B cell (primary cell): ENCODE measurements at regions not wholly inside any gene's neighbourhood (a gene's known extent, or its start where the extent isn't known, plus 50 kb on each side); places are given as distances from the start of the nearest gene placed in this dataset.

Experiments
- ATAC-seq: fragments of 200-7000 bp; cut with Tn5 transposase; one replicate; pipeline ENCODE4 v1.10.0; 2021; ENCODE audit warnings: low read depth, mild to moderate bottlenecking, moderate number of reproducible peaks, moderate library complexity
- CTCF ChIA-PET: fragments of 350-600 bp; sonication (Branson Sonifier 250); formaldehyde crosslinking; loops from one replicate; lab custom pipeline; 2021; ENCODE audit warnings: antibody characterized with exemption, inconsistent platforms; lab: Charles Lee
- POLR2A ChIA-PET: fragments of 350-600 bp; sonication (Branson Sonifier 250); formaldehyde crosslinking; loops from one replicate; lab custom pipeline; 2021; ENCODE audit warnings: antibody characterized with exemption; lab: Charles Lee
- DNase-seq: peaks from one replicate; pipeline ENCODE4 v3.0.0; 2013
- H2AFZ ChIP-seq: 2 replicates; pipeline ENCODE4 v1.6.1; 2012; ENCODE audit warnings: mild to moderate bottlenecking, low read depth, low read length; ENCODE audit not compliant: insufficient read depth, poor library complexity, severe bottlenecking
- H3K27ac ChIP-seq, 2 donors: 1 replicate in 1 of 2; 2 replicates in 1 of 2; pipeline ENCODE4 v1.5.1; 2012 to 2013; ENCODE audit warnings: low read length in 2 of 2, mild to moderate bottlenecking in 2 of 2, moderate library complexity in 1 of 2
- H3K27me3 ChIP-seq, 4 experiments: fragments of 200-600 bp in 1 of 4; sonication (generic) in 1 of 4; replicated peaks in 1 of 4; 1 replicate in 2 of 4; 2 replicates in 2 of 4; pipeline versions ENCODE4 v1.6.1 to v1.7.0; 2013 to 2016; ENCODE audit warnings: low read length in 3 of 4, mild to moderate bottlenecking in 2 of 4, mixed read lengths in 1 of 4, moderate library complexity in 1 of 4; ENCODE audit not compliant: insufficient read depth in 4 of 4, control insufficient read depth in 3 of 4; ENCODE audit errors: control extremely low read depth in 1 of 4
- H3K36me3 ChIP-seq, 2 experiments: replicated peaks in 1 of 2; 1 replicate in 1 of 2; 2 replicates in 1 of 2; pipeline versions ENCODE4 v1.6.1 to v1.7.1; 2013; ENCODE audit warnings: low read length in 1 of 2; ENCODE audit not compliant: insufficient read depth in 2 of 2, control insufficient read depth in 1 of 2; ENCODE audit errors: control extremely low read depth in 1 of 2, extremely low read depth in 1 of 2
- H3K4me1 ChIP-seq, 2 donors: fragments of 200-600 bp in 1 of 2; sonication (generic) in 1 of 2; 1 replicate in 1 of 2; 2 replicates in 1 of 2; pipeline versions ENCODE4 v1.5.1 to v1.6.1; 2013 to 2017; ENCODE audit warnings: low read length in 2 of 2; ENCODE audit not compliant: control insufficient read depth in 2 of 2, insufficient read depth in 2 of 2
- H3K4me2 ChIP-seq: replicated peaks from 2 replicates; pipeline ENCODE3; 2012; ENCODE audit warnings: mild to moderate bottlenecking, low read depth, low read length; ENCODE audit not compliant: poor library complexity, severe bottlenecking
- H3K4me3 ChIP-seq, 5 experiments: fragments of 200-600 bp in 1 of 5; sonication (generic) in 1 of 5; 1 replicate in 3 of 5; 2 replicates in 2 of 5; pipeline versions ENCODE4 v1.5.1 to v1.7.0; 2011 to 2016; ENCODE audit warnings: low read length in 4 of 5, mild to moderate bottlenecking in 4 of 5, low read depth in 2 of 5, control low read depth in 1 of 5, moderate library complexity in 1 of 5; ENCODE audit not compliant: insufficient read depth in 1 of 5; ENCODE audit errors: control extremely low read depth in 1 of 5, extremely low read depth in 1 of 5
- H3K79me2 ChIP-seq: fragments of 200-600 bp; sonication (generic); one replicate; pipeline ENCODE4 v1.6.0; 2016; ENCODE audit warnings: low read length; ENCODE audit not compliant: control insufficient read depth, insufficient read depth
- H3K9ac ChIP-seq: fragments of 200-600 bp; sonication (generic); 2 replicates; pipeline ENCODE4 v1.6.1; 2017; ENCODE audit warnings: mild to moderate bottlenecking, low read length, moderate library complexity
- H3K9me3 ChIP-seq, 3 donors: one replicate each; pipeline versions ENCODE4 v1.6.1 to v1.7.1; 2013; ENCODE audit warnings: low read length in 2 of 3; ENCODE audit not compliant: control insufficient read depth in 2 of 3, insufficient read depth in 1 of 3; ENCODE audit errors: control extremely low read depth in 1 of 3
- H4K20me1 ChIP-seq: 2 replicates; pipeline ENCODE4 v1.6.0; 2012; ENCODE audit warnings: mild to moderate bottlenecking, low read length; ENCODE audit not compliant: insufficient read depth, control insufficient read depth, poor library complexity, severe bottlenecking
- H3K27ac Mint-ChIP-seq: one replicate; pipeline ENCODE4 v1.8.0; 2021; ENCODE audit warnings: mixed read lengths
- H3K27me3 Mint-ChIP-seq: one replicate; pipeline ENCODE4 v1.8.0; 2021; ENCODE audit warnings: mixed read lengths
- H3K4me1 Mint-ChIP-seq: one replicate; pipeline ENCODE4 v1.8.0; 2021; ENCODE audit warnings: mixed read lengths
- H3K4me3 Mint-ChIP-seq: one replicate; pipeline ENCODE4 v1.8.0; 2021; ENCODE audit warnings: mixed read lengths
- H3K9me3 Mint-ChIP-seq: one replicate; pipeline ENCODE4 v1.8.0; 2022; ENCODE audit warnings: mixed read lengths; ENCODE audit not compliant: insufficient read depth
- CTCF ChIP-seq: fragments of 200-600 bp; IDR thresholded peaks from one replicate; pipeline ENCODE4 v1.8.0; 2022; ENCODE audit warnings: antibody characterized with exemption, mild to moderate bottlenecking
- EZH2 ChIP-seq: IDR thresholded peaks from 2 replicates; pipeline ENCODE4 v1.6.1; 2012; ENCODE audit warnings: borderline replicate concordance, low read depth, mild to moderate bottlenecking, moderate library complexity, low read length; ENCODE audit not compliant: insufficient read depth, poor library complexity, severe bottlenecking
- WGBS: methylation state at CpG from one replicate; pipeline ENCODE4 v1.1.5; 2013; ENCODE audit warnings: missing lambda C conversion rate; ENCODE audit not compliant: insufficient coverage; 5-methylcytosine and 5-hydroxymethylcytosine counted together
- intact Hi-C: fragments of 100-400 bp; cut with micrococcal nuclease; formaldehyde crosslinking; loops from one replicate; pipeline ENCODE4 v1.10.0; 2022

- intact Hi-C loops = no loop called here
- Mint-ChIP-seq H3K27me3 (no peaks in the 10 kb centered on the region), H3K27ac (no peak overlapping the region), H3K4me3 (no peak overlapping the region), H3K4me1 (no peaks in the 10 kb centered on the region), H3K9me3 (peaks cover 5% of the 10 kb centered on the region)
- Histone ChIP-seq H3K9me3 (peaks cover 0 to 22% (median 0%) of the 10 kb centered on the region in 3 donors), H3K9ac (no peak overlapping the region), H3K79me2 (no peaks in the 10 kb centered on the region), H4K20me1 (no peaks in the 10 kb centered on the region), H3K4me3 (no peak overlapping the region), H3K36me3 (no peaks in the 10 kb centered on the region), H3K4me2 (no peak overlapping the region), H3K27ac (no peak overlapping the region), H3K27me3 (no peaks in the 10 kb centered on the region), H3K4me1 (no peaks in the 10 kb centered on the region), H2AFZ (no peak overlapping the region)
- no peak for ATAC-seq
- DNase-seq = no peak
- ChIA-PET POLR2A (no interaction called here), CTCF (no interaction called here)
- no peak for TF ChIP-seq EZH2
- no peak for TF ChIP-seq CTCF
- 87% methylated on average over 8 of the region's 8 CpGs for WGBS
These were observed 484.0 kb downstream of the MMUT start for GRCh38 chr6:48979085-48979484.

DNA sequence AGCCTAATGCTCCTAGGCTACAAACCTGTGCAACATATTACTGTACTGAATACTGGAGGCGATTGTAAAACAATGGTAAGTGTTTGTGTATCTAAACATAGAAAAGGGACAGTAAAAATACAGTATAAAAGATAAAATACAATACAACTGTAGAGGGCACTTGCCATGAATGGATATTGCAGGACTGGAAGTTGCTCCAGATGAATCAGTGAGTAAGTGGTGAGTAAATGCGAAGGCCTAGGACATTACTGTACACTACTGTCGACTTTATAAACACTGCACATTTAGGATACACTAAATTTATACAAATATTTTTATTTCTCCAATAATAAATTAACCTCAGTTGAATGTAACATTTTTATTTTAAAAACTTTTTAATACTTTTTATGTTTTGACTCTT is 485.0 kb downstream of the MMUT start:
- Mint-ChIP-seq H3K9me3 (peaks cover 5% of the 10 kb centered on the region), H3K4me1 (no peaks in the 10 kb centered on the region), H3K27ac (no peak overlapping the region), H3K4me3 (no peak overlapping the region), H3K27me3 (no peaks in the 10 kb centered on the region)
- ChIA-PET CTCF (no interaction called here), POLR2A (no interaction called here)
- Histone ChIP-seq H3K27ac (no peak overlapping the region), H3K27me3 (no peaks in the 10 kb centered on the region), H3K9me3 (peaks cover 0 to 12% (median 0%) of the 10 kb centered on the region in 3 donors), H3K79me2 (no peaks in the 10 kb centered on the region), H3K4me2 (no peak overlapping the region), H4K20me1 (no peaks in the 10 kb centered on the region), H3K4me3 (no peak overlapping the region), H3K4me1 (no peaks in the 10 kb centered on the region), H2AFZ (no peak overlapping the region), H3K36me3 (no peaks in the 10 kb centered on the region), H3K9ac (no peak overlapping the region)
- ATAC-seq = no peak
- WGBS = no CpG with 5 or more reads among the region's 3 CpGs
- DNase-seq = no peak
- TF ChIP-seq CTCF (no peak), EZH2 (no peak)
- intact Hi-C loops = no loop called here
